HEK293T (cell line): ENCODE measurements at regions not wholly inside any gene's neighbourhood (a gene's known extent, or its start where the extent isn't known, plus 50 kb on each side); places are given as distances from the start of the nearest gene placed in this dataset.

Source experiments
- CTCF ChIA-PET: fragments of 350-600 bp; formaldehyde crosslinking; extraction: SDS; loops from one replicate; lab custom pipeline; 2021; ENCODE audit warnings: antibody characterized with exemption, inconsistent platforms; lab: Yijun Ruan, JAX
- POLR2A ChIA-PET: fragments of 350-600 bp; formaldehyde crosslinking; extraction: SDS; loops from one replicate; lab custom pipeline; 2020; ENCODE audit warnings: antibody characterized with exemption, inconsistent platforms; lab: Yijun Ruan, JAX
- DNase-seq: peaks from one replicate; pipeline ENCODE4 v3.0.0; 2012; ENCODE audit warnings: mixed read lengths; ENCODE audit errors: extremely low spot score
- ARNT ChIP-seq: fragments of 450-650 bp; IDR thresholded peaks from 2 replicates; pipeline ENCODE4 v1.6.1; 2017; ENCODE audit warnings: mild to moderate bottlenecking
- BHLHE40 ChIP-seq: fragments of 450-650 bp; IDR thresholded peaks from 2 replicates; pipeline ENCODE4 v1.6.1; 2016; ENCODE audit warnings: mild to moderate bottlenecking, moderate library complexity, borderline replicate concordance
- CTBP1 ChIP-seq: fragments of 450-650 bp; IDR thresholded peaks from 2 replicates; pipeline ENCODE4 v1.6.1; 2016; ENCODE audit warnings: borderline replicate concordance
- ELF4 ChIP-seq: fragments of 450-650 bp; IDR thresholded peaks from 2 replicates; pipeline ENCODE4 v1.6.1; 2017; ENCODE audit warnings: antibody characterized with exemption
- FOXA1 ChIP-seq: fragments of 450-650 bp; IDR thresholded peaks from 2 replicates; pipeline ENCODE4 v1.6.1; 2016; ENCODE audit warnings: mild to moderate bottlenecking
- FOXK2 ChIP-seq: fragments of 450-650 bp; IDR thresholded peaks from 2 replicates; pipeline ENCODE4 v1.6.1; 2016; ENCODE audit warnings: mild to moderate bottlenecking
- FOXM1 ChIP-seq: fragments of 450-650 bp; IDR thresholded peaks from 2 replicates; pipeline ENCODE4 v1.6.1; 2017; ENCODE audit warnings: mild to moderate bottlenecking, borderline replicate concordance
- HDGF ChIP-seq: fragments of 450-650 bp; IDR thresholded peaks from 2 replicates; pipeline ENCODE4 v1.6.1; 2017; ENCODE audit warnings: antibody characterized with exemption, borderline replicate concordance
- L3MBTL2 ChIP-seq: fragments of 450-650 bp; conservative IDR thresholded peaks from 2 replicates; pipeline ENCODE4 v1.6.1; 2016; ENCODE audit warnings: mild to moderate bottlenecking
- LEF1 ChIP-seq: fragments of 450-650 bp; IDR thresholded peaks from 2 replicates; pipeline ENCODE4 v1.6.1; 2017; ENCODE audit warnings: mild to moderate bottlenecking, borderline replicate concordance
- NFRKB ChIP-seq: fragments of 450-650 bp; IDR thresholded peaks from 2 replicates; pipeline ENCODE4 v1.6.1; 2016; ENCODE audit warnings: mild to moderate bottlenecking, moderate library complexity
- PKNOX1 ChIP-seq: fragments of 450-650 bp; IDR thresholded peaks from 2 replicates; pipeline ENCODE4 v1.6.1; 2016
- SP1 ChIP-seq: fragments of 450-650 bp; IDR thresholded peaks from 2 replicates; pipeline ENCODE4 v1.6.1; 2017
- SUZ12 ChIP-seq: fragments of 450-650 bp; IDR thresholded peaks from 2 replicates; pipeline ENCODE4 v1.6.1; 2016; ENCODE audit warnings: mild to moderate bottlenecking
- TARDBP ChIP-seq: fragments of 450-650 bp; IDR thresholded peaks from 2 replicates; pipeline ENCODE4 v1.6.1; 2016
- ZNF384 ChIP-seq: fragments of 450-650 bp; IDR thresholded peaks from 2 replicates; pipeline ENCODE4 v1.6.1; 2016

GRCh38 chr14:79967453-79967852 is 243.9 kb downstream of the DIO2 start:
- ChIA-PET CTCF (no interaction called here), POLR2A (no interaction called here)
- TF ChIP-seq ARNT (no peak), L3MBTL2 (no peak), LEF1 (no peak), HDGF (no peak), NFRKB (no peak), SP1 (no peak), TARDBP (no peak), FOXM1 (no peak), BHLHE40 (no peak), FOXA1 (no peak), ELF4 (no peak), CTBP1 (no peak), SUZ12 (no peak), FOXK2 (no peak), PKNOX1 (no peak), ZNF384 (no peak)
- no peak for DNase-seq

GRCh38 chr14:79967001-79967400 is 244.3 kb downstream of the DIO2 start:
- TF ChIP-seq CTBP1, result no peak
- no peak for TF ChIP-seq ELF4
- TF ChIP-seq FOXM1, result no peak
- TF ChIP-seq ZNF384, result no peak
- no peak for TF ChIP-seq PKNOX1
- TF ChIP-seq SP1, result no peak
- no peak for TF ChIP-seq LEF1
- TF ChIP-seq FOXK2, result no peak
- TF ChIP-seq ARNT, result no peak
- TF ChIP-seq FOXA1, result no peak
- no peak for TF ChIP-seq NFRKB
- no peak for TF ChIP-seq L3MBTL2
- no peak for TF ChIP-seq BHLHE40
- no peak for TF ChIP-seq SUZ12
- no peak for TF ChIP-seq TARDBP
- ChIA-PET POLR2A (no interaction called here), CTCF (no interaction called here)
- DNase-seq, result no peak

- TF ChIP-seq FOXM1 (no peak), ELF4 (no peak), NFRKB (no peak), BHLHE40 (no peak), ARNT (no peak), TARDBP (no peak)
- POLR2A ChIA-PET, result no interaction called here
- CTCF ChIA-PET, result no interaction called here
- DNase-seq, result no peak
These were observed 245.4 kb downstream of the DIO2 start for GRCh38 chr14:79965896-79966295.

- no peak for TF ChIP-seq ZNF384
- TF ChIP-seq TARDBP, result no peak
- no peak for TF ChIP-seq L3MBTL2
- TF ChIP-seq NFRKB, result no peak
- no peak for TF ChIP-seq FOXA1
- CTCF ChIA-PET, result no interaction called here
- POLR2A ChIA-PET, result no interaction called here
- no peak for DNase-seq
These were observed 250.1 kb downstream of the DIO2 start for GRCh38 chr14:79961197-79961596.

- POLR2A ChIA-PET, result no interaction called here
- DNase-seq, result no peak
- CTCF ChIA-PET, result no interaction called here
- TF ChIP-seq L3MBTL2 (no peak), SUZ12 (no peak), ZNF384 (no peak), ELF4 (no peak), HDGF (no peak), FOXA1 (no peak), SP1 (no peak), LEF1 (no peak), FOXM1 (no peak), CTBP1 (no peak), NFRKB (no peak), TARDBP (no peak), PKNOX1 (no peak), FOXK2 (no peak), BHLHE40 (no peak), ARNT (no peak)
These were observed 251.0 kb downstream of the DIO2 start for GRCh38 chr14:79960288-79960687.

- no peak for DNase-seq
- CTCF ChIA-PET, result no interaction called here
- POLR2A ChIA-PET, result no interaction called here
- TF ChIP-seq PKNOX1 (no peak), ARNT (no peak), CTBP1 (no peak), LEF1 (no peak)
These were observed 259.7 kb downstream of the DIO2 start for GRCh38 chr14:79951572-79951971.
